ENCODE measurements at regions not wholly inside any gene's neighbourhood (a gene's known extent, or its start where the extent isn't known, plus 50 kb on each side); places are given as distances from the start of the nearest gene placed in this dataset.

DNA sequence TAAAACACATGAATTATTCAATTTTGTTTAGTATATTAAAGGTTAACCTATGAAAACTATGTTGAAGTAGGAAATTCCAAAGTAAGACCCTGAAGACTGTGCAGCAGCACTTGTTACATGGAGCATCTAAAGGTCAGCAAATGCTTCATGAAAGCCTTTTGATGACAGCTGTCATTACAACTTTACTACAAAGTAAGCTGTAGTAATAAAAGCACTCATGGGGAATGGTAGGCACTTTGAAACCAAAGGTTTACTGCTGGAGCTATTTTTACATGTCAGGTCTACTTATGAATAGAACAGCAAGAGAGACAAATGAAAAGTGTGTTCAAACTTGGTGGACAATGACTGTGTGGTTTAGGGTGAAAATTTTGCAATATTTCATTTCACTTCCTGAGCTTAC, 672.5 kb upstream of the PCDH20 start:
- no peak for DNase-seq

DNA sequence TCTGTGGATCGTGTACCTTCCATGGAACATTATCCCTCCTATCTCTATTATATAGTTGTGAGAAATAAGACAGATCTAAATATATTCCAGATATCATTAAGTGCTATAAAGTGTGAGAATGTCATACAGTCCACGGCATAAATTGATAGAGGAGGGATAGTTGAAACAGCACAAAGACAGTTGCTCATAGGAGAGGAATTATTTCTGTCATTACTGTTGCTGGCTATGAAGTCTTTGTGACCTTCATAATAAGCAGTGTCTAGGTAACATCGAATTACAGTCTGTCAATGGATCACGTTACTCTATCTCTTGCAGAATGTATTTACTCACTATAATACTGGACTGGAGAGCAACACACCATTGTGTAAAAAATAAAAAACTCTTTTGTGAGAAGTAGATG, 671.5 kb upstream of the PCDH20 start:
- no peak for DNase-seq

DNA sequence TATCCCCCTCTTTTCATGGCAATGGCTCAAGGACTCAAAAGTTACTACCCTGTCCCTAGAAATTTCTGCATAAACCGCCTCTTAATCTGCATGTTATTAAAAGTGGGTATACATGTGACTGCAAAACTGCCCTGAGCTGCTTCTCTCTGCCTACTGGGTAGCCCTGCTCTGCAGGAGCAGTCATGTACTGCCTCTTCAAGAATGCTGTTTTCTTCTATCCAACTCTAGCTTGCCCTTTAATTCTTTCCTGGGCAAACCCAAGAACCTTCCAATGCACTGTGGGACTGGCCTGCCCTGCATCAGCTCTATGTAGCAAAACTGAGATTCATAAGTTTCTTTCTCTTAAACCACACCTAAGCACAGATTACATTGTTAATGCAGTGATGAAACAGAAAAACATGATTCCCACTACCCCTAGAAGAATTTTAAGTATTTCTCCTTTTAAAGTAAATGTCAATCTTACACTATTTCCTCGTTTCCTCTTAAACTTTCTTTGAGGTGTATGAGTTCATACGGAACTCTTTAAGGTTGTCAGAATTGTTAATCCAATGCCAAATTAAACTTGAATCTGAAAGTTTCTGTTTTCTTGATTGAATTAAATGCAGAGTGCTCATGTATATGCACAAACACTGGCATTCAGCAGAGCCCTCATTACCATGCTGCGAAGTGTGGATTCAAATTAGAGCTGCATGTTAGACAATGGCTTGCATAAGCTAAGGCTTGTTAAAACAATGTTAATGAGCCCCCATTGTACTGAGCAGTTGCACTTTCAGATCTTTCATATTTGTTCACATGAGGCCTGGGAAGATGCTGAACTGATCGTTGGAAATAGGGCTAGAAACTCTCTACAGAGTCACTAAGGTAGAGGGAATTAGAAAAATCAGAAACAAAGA, 669.9 kb upstream of the PCDH20 start:
- no peak for DNase-seq

DNA sequence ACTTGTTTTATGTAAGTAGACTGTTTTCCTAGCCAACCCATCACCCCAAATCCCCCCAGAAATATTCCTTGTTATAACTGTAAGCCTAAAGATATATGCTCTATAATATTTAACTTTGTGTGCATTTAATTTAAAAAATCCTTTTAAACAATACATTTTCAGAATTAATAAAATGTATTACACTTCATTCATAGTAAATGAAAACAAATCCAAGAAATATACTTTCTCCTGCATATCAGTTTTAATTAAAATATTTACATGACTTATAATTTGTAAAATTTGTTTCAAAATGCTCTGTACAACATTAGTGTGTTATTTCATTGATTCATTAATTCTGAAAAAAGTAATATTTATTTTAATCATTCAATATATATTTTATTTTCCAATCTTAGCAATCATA, 669.1 kb upstream of the PCDH20 start:
- no peak for DNase-seq

DNA sequence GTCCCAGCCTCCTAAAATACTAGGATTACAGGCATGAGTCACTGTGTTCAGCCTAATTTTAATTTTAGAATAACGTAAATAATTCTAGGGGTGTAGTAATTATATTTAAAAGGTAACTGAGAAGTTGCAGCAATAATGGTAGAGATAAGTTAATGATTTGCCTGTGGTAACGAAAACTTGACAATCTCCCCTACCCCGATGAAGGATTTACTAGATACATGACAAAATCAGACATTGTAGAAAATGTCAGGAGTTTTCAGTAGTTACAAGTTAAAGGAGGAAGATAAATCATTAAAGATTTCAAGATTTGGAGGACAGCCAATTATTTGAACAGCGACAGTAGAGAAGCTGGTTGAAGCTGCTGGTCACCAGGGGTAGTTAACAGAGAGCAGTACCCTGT, 652.2 kb upstream of the PCDH20 start:
- DNase-seq = no peak

DNA sequence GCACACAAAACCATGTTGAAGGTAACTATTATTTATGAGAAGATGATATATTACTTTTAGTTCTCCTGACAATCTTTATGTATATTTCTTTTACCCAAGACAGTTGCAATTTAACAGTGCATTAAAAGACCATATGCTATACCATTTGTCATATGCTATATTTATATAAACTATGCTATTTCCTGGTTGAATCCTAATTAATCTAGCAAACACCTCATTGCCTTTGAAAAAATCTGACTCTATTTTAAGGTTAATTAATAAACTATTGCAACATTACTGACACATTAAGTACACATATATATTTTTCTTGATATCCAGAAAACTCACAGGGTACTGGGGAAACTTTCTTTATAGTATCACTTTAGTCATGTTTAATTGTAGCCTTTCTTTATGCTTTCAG, 649.4 kb upstream of the PCDH20 start:
- DNase-seq = no peak

DNA sequence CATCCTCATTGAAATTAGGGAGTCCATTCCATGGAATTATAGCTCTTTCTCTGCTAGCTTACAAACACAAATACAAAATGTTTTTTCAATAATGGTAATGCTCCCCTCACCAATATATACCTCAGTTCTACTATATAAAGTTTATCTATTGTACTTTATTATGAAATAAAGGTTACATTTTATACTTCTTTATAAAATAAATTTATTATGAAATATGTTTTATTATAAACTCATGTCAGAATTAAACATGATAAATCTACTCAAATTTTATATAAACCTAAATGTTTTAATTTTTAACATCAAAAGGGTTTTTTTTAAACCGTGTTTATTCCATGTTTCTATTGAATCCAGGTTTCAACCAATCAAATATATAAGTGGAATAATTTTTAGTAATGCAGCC, 646.1 kb upstream of the PCDH20 start:
- DNase-seq = no peak

DNA sequence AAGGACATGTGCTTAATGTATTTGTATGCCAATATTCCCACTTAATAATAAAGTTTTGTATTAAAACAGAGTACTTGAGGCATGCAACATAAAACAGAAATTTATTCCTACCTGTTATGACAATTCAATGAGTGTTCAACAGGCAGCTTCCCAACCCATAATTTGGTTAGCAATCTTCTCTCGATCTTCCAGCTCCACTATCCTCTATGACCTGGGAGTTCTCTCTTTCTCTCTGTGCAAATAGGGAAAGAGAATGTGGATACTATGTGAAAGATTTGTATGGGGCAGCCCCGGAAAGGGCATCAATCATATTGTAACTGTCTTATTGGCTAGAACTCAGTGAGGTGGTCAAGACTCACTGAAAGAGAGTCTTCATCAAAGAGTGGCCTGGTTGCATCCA, 644.9 kb upstream of the PCDH20 start:
- DNase-seq = no peak

DNA sequence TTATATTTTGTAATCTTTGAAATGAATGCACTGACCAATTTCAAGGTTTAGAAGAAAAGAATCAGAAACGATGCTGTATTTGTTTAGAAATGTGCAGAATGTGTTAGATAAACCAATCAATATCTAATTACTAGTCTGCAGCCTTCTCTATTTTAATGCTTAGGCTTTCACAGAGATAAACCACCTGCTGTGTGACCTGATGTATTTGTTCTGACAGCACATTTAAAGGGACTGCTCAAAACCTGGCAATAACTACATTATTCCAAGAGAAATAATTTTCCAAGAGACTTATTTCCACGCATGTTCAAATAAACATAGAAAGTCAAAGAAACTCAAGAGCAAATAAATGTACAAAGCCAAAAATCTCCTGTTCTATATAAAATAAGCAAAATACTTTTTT, 641.6 kb upstream of the PCDH20 start:
- DNase-seq = no peak

DNA sequence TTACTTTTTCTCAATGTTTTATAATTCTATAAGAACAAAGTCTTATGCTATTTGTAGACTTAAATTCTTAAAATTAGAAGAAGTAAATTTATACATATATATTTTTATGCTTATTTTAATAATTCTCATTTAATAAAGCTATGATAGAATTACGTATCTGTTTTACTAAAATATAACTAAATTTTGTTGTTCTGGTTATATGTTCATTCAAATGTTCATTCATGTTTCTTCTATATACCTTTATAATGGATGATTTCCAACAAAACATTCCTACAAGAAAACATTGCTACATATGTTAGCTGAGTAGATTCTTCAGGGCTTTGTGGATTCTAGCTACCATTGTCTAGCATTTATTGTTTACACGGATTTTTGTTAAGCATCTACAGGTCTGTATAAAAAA, 634.3 kb upstream of the PCDH20 start:
- no peak for DNase-seq

DNA sequence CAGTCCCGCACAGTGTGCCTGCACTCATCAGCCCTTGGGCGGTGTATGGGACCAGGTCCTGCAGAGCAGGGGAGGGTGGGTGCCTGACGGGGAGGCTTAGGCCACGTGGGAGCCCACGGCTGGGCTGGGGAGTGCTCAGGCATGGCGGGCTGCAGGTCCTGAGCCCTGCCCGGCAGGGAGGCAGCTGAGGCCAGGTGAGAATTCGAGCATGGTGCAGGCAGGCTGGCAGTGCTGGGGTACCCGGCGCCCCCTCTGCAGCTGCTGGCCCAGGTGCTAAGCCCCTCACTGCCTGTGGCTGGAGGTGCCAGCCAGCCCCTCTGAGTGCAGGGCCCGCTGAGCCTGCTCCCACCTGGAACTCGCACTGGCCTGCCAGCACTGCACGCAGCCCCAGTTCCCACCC, 630.9 kb upstream of the PCDH20 start:
- DNase-seq = no peak

DNA sequence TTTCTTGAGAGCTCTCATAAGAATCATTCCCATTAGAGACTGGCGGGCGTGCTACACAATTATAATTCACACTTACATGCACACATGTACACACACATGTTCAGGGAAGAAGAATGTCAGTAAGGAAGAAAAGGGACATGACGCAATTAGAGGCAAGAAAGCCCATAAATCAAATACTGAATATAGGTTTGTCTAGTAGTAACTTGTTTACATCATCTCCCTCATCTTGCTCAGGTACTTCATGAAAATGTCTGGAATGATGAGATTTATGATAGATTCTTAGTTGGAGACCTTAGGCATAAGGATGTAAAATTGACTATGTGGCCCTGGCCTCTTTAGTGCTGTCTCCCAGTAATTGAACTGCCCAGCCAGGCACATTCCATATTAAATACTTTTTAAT, 628.0 kb upstream of the PCDH20 start:
- no peak for DNase-seq

DNA sequence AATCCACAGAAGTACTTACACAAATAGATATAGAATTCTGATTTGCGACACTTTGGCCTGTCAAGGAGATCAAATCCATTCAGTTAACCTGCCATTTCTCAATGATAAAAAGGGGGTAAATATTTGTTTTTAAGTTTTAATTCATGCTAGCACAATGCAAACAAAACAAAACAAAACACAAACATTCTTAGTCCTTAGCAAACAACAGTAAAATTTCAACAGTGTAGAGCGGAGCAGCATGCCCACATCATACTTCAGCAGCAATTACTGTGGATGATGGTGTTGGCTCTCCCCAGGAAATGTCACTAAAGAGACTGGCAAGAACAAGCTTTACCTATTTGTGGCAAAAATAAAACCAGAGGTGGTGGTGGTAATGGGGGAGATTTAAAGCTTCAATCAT, 625.2 kb upstream of the PCDH20 start:
- no peak for DNase-seq

DNA sequence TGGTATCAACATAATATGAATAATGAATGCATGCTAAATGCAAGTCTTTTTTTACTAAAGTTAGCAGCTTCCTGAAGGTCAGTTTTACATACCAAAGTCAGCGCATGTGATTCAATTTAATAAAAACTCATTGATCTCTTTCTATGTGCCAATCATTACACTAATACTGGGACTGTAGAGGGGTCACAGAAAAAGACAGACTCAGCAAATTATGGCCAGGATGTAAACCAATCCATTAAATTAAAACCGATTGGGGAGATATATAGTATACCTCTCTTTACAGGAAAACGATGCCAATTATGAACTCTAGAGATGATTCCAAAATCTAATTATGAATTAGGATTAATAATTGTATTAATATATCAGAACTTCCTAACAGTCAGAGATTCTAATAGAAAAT, 624.4 kb upstream of the PCDH20 start:
- DNase-seq = no peak

DNA sequence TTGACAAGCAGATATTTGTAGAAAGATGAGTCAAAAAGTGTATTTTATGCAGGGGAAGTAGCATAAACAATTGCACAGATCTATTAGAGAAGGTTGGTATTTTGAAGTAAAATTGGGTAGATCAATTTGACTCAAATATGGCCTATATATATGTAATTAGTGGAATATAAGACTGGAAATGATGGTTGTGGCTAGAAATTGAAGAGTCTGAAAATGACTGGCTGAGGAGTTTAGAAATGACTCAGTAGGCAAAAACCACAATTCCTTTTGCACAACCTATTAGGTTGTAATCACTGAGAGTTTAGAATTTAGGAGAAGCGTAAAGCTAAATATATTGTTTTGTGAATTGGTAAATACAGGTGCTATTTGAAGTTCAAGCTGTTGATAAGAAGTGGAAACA, 622.6 kb upstream of the PCDH20 start:
- DNase-seq = no peak

DNA sequence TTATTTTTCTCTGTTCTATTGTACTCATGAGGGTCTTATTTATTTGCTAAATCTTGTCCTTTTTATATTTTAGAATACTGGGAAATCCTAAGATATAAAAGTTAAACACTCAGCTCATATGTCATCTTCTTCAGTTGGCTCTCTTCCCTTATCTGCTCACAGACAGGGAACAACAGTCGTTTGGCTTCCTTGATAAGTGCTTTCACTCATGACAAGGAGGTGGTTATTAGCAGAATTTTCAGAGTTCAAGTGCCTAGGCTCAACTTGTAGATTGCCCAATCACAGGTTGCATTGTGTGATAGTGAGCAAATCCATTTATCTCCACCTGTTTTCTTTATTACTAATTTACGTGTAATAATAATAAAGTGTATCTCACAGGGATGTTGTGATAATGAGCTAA, 620.3 kb upstream of the PCDH20 start:
- no peak for DNase-seq

DNA sequence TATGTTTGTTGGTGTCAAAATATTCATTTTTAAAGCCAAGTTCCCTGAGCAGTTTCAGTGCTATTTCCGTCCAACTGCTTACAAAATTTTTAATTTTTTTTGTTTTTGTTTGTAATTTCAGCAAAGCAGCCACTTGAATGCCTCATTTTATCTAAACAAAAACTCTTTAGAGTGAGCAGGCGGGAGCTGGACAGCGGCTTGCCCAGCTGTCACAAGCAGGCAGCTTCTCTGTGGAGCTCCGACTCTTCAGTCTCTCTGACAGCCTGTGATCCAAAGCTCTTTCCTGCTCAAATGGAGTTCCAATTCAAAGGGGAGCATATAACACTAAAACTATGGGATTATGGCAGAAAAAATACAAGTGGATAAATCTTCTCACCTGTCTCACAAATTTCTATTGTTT, 618.3 kb upstream of the PCDH20 start:
- DNase-seq = no peak

DNA sequence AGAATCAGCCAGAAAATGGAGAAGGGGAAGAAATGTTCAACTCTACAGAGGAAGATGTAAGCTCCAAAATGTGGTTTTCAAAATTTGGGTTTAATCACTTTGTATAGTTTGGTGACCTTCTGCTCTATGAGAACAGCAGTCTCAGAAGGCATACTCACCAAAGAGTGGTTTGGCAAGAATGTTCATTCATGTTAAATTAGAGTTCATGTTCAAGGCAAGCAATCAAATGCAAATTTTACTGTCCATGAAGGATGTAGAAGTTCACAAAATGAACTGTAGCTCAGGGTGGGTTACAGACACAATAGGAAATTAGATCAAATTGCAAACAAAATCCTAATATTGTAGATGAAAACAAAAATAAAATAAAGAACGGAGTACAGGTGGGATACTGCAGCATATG, 606.7 kb upstream of the PCDH20 start:
- DNase-seq = no peak

DNA sequence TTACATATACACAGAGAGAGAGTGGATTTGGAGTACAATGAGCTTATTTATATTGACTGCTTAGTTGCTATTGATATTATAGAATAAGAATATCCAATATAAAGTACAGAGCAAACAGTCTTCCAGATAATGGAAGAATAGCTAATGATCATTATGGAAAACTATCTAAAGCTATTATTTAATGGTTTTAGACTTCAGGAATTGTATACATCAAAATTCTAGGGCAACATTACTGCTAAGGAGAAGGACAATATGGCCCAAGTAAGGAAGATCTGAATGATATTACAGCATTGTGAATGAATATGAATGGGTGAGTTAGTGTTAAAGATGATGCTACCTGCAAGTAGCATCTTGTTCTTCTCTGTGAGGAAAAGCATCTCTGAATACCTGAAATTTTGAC, 604.2 kb upstream of the PCDH20 start:
- no peak for DNase-seq

DNA sequence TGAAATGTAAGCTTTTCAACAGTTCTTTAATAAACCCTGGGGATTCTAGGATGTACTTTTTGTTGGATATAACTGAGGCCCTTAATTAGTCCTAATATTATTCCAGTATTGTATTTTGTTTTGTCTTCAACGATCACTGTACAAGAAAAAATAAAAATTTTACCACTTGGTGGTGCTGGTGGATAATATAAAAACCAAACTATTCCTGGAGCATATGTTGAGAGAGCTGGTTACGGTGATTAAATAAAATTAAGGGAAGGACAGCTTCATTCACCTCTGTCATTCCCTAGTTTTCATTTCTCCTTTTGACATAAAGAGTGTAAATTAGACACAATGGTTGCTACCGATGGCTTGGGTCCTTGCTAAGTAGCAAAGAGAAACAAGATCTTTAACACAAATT, 598.6 kb upstream of the PCDH20 start:
- no peak for DNase-seq

DNA sequence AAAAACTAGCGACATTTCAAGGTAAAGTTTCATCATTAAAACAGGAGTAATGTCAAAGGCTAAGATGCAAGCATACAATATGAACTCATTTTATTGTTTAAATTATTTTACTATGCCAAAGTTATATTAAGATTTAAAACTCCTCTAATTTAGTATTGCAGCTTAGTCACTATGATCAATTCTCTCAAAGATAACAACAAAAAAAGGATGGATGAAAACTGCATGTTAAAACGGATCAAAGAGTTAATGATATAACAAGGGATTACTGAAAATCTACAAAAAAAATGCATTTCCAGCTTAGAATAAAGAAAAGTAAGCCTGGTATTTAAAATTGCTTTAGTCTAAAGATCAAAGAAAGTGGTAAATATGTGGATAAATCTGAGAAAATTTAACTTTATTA, 587.8 kb upstream of the PCDH20 start:
- DNase-seq = no peak

DNA sequence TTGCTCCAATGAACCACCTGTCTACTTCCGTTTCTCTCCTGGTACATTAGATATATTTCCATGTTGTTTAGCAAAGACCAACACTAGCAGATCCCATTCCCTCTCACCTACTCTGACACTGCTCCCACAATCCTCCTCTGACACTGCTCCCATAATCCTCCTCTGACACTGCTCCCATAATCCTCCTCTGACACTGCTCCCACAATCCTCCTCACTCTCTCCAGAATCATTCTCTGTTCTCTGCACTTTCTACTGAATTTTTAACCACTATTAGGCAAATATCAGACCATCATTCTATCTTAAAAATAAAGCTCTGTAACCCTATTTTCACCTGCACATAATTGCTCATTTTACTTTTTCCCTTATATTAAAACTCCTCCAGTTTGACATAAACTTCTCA, 578.5 kb upstream of the PCDH20 start:
- DNase-seq = no peak

DNA sequence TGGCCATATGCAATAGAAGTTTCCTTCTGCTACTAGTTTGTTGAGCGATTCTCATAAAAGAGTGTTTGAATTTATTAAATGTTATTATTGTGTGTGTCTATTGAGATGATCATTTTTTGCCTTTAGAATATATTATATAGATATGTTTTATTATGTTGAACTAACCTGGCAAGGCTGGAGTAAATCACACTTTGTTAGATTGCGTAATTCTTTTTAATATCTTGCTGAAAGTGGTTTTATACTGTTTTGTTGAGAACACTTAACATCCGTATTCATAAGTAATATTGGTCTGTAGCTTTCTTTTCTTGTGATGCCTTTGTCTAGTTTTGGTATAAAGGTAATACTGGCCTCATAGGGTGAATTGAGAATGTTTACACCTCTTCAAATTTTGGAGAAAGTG, 574.3 kb upstream of the PCDH20 start:
- DNase-seq = no peak

DNA sequence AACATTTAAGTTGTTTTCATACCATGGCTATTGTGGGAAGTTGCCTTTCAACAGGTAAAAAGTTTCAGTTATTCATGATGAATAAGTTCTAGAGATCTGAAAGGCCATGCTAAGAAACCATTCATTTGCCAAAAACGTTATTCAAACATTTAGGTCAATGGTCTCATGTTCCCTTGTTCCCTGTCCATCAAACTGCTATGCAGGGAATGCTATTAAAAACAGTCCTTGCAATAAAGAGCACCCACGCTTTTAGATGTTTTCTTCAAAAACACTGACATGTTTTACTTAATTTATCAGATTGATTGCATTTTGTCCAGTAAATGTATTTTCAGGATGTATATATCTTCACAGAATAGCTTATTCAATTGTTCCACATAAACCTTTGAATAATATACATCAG, 573.2 kb upstream of the PCDH20 start:
- DNase-seq = no peak

DNA sequence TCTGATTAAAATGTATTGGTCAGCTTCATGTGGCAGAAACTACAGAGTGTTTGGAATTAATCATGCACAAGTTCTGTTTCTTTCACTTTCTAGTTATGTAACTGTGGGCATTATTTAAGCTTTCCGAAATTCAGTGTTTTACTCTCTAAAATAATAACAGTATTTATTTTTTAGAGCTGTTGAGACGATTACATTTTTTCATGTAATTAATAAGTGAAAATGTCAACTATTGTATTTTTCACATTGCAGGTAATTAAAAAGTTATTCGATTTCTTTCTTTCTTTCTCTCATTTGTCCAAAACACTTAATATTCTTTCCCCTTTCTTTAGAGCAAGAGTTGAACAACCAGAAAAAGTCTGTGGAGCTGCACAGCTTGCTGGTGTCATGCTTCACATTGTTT, 559.4 kb upstream of the PCDH20 start:
- DNase-seq = no peak

DNA sequence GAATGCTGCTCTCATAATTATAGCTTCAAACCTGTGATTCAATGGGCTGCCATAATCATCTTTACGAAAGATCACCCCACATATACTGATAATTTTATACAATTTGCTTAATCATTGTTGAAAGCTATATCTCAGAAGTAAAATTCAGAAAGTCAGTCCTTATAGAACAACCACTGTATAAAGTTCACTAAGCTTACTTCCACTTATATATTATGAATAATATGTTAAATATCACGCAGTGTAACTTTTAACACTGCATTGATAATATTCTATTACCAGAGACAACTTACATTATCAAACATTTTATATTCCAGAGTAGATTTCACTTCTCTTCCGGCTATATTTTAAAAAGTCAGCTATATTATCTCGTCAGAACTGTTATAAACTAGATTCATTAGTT, 550.1 kb upstream of the PCDH20 start:
- no peak for DNase-seq

Data from stimulated activated CD4-positive, alpha-beta T cell treated with anti-CD3 and anti-CD28 coated beads, Interleukin-4, amount 100 ng/mL, for 24 hours (primary cell).